Endodermal cell (in vitro differentiated cells): ENCODE measurements at regions not wholly inside any gene's neighbourhood (a gene's known extent, or its start where the extent isn't known, plus 50 kb on each side); places are given as distances from the start of the nearest gene placed in this dataset.

Experiments
- DNase-seq: peaks from one replicate; pipeline ENCODE4 v3.0.0-alpha.2; 2017
- H3K27ac ChIP-seq: 2 replicates; pipeline ENCODE4 v1.5.1; 2013; ENCODE audit warnings: mild to moderate bottlenecking, low read depth, low read length, moderate library complexity
- H3K27me3 ChIP-seq: 2 replicates; pipeline ENCODE4 v1.6.1; 2013; ENCODE audit warnings: mild to moderate bottlenecking, low read length, moderate library complexity; ENCODE audit not compliant: insufficient read depth, control insufficient read depth, poor library complexity, severe bottlenecking
- H3K36me3 ChIP-seq: 2 replicates; pipeline ENCODE4 v1.7.0; 2013; ENCODE audit warnings: mild to moderate bottlenecking, low read length, moderate library complexity; ENCODE audit not compliant: control insufficient read depth, insufficient read depth
- H3K4me1 ChIP-seq: one replicate; pipeline ENCODE4 v1.7.0; 2013; ENCODE audit warnings: low read length; ENCODE audit not compliant: control insufficient read depth, insufficient read depth
- H3K4me3 ChIP-seq: 2 replicates; pipeline ENCODE4 v1.5.1; 2013; ENCODE audit warnings: mild to moderate bottlenecking, low read length, moderate library complexity
- H3K9ac ChIP-seq: 2 replicates; pipeline ENCODE4 v1.6.1; 2013; ENCODE audit warnings: mild to moderate bottlenecking, low read length, moderate library complexity; ENCODE audit not compliant: poor library complexity, severe bottlenecking; ENCODE audit errors: extremely low read depth
- H3K9me3 ChIP-seq: 2 replicates; pipeline ENCODE4 v1.6.1; 2013; ENCODE audit warnings: mild to moderate bottlenecking, low read length, moderate library complexity; ENCODE audit not compliant: control insufficient read depth
- H3K27ac Mint-ChIP-seq: 2 replicates; pipeline ENCODE4 v1.8.0; 2020; ENCODE audit warnings: mixed read lengths
- H3K27me3 Mint-ChIP-seq: 2 replicates; pipeline ENCODE4 v1.8.0; 2021; ENCODE audit warnings: mild to moderate bottlenecking, mixed read lengths; ENCODE audit not compliant: insufficient read depth
- H3K36me3 Mint-ChIP-seq: 2 replicates; pipeline ENCODE4 v1.8.0; 2020; ENCODE audit warnings: low read depth, mixed read lengths
- H3K4me1 Mint-ChIP-seq: 2 replicates; pipeline ENCODE4 v1.8.0; 2020; ENCODE audit warnings: mixed read lengths
- H3K4me3 Mint-ChIP-seq: 2 replicates; pipeline ENCODE4 v1.8.0; 2020; ENCODE audit warnings: mild to moderate bottlenecking, moderate library complexity, mixed read lengths
- H3K9me3 Mint-ChIP-seq: 2 replicates; pipeline ENCODE4 v1.8.0; 2020; ENCODE audit warnings: mild to moderate bottlenecking, mixed read lengths
- CTCF ChIP-seq: fragments of 200-600 bp; sonication (generic); conservative IDR thresholded peaks from 2 replicates; pipeline ENCODE4 v1.5.0; 2021; ENCODE audit warnings: antibody characterized with exemption, mild to moderate bottlenecking
- WGBS, 2 experiments: methylation state at CpG; one replicate each; pipeline versions ENCODE4 v1.1.5 to v1.1.7; 2013; ENCODE audit warnings: missing lambda C conversion rate in 2 of 2, mixed read lengths in 1 of 2; ENCODE audit not compliant: insufficient coverage in 1 of 2, insufficient read length in 1 of 2; 5-methylcytosine and 5-hydroxymethylcytosine counted together

GRCh38 chr7:19317461-19317860 is 172.2 kb upstream of the FERD3L start:
- Histone ChIP-seq H3K9ac (no peak overlapping the region), H3K4me1 (no peaks in the 10 kb centered on the region), H3K27me3 (no peaks in the 10 kb centered on the region), H3K4me3 (no peak overlapping the region), H3K36me3 (no peaks in the 10 kb centered on the region), H3K9me3 (no peaks in the 10 kb centered on the region), H3K27ac (no peak overlapping the region)
- TF ChIP-seq CTCF, result no peak
- Mint-ChIP-seq H3K9me3 (no peaks in the 10 kb centered on the region), H3K4me3 (no peak overlapping the region), H3K27ac (no peak overlapping the region), H3K27me3 (no peaks in the 10 kb centered on the region), H3K36me3 (no peaks in the 10 kb centered on the region), H3K4me1 (no peaks in the 10 kb centered on the region)
- no peak for DNase-seq

- H3K9me3 ChIP-seq, result no peaks in the 10 kb centered on the region
- no peaks in the 10 kb centered on the region for H3K4me1 ChIP-seq
- Mint-ChIP-seq H3K4me3 (no peak overlapping the region), H3K4me1 (no peaks in the 10 kb centered on the region), H3K27me3 (no peaks in the 10 kb centered on the region), H3K9me3 (no peaks in the 10 kb centered on the region), H3K36me3 (no peaks in the 10 kb centered on the region), H3K27ac (no peak overlapping the region)
- peak overlapping the region; percentile 5 for H3K27ac ChIP-seq
- no peak overlapping the region for H3K9ac ChIP-seq
- no peaks in the 10 kb centered on the region for H3K36me3 ChIP-seq
- H3K27me3 ChIP-seq, result no peaks in the 10 kb centered on the region
- no peak for TF ChIP-seq CTCF
- no peak for DNase-seq
- 100% methylated on average over 1 of the region's 1 CpG; no CpG with 5 or more reads in 1 of the 2 experiments for WGBS, 2 experiments
- no peak overlapping the region for H3K4me3 ChIP-seq
These were observed 167.2 kb upstream of the FERD3L start for GRCh38 chr7:19312416-19312815.

- H3K36me3 ChIP-seq, result no peaks in the 10 kb centered on the region
- H3K4me1 Mint-ChIP-seq, result peaks cover 14% of the 10 kb centered on the region
- DNase-seq, result no peak
- no peaks in the 10 kb centered on the region for H3K36me3 Mint-ChIP-seq
- peaks cover 4% of the 10 kb centered on the region for H3K27me3 Mint-ChIP-seq
- 90% methylated on average over 4 of the region's 4 CpGs; no CpG with 5 or more reads in 1 of the 2 experiments for WGBS, 2 experiments
- no peaks in the 10 kb centered on the region for H3K27me3 ChIP-seq
- H3K4me1 ChIP-seq, result no peaks in the 10 kb centered on the region
- H3K27ac ChIP-seq, result no peak overlapping the region
- no peak for TF ChIP-seq CTCF
- H3K9me3 ChIP-seq, result no peaks in the 10 kb centered on the region
- no peaks in the 10 kb centered on the region for H3K9me3 Mint-ChIP-seq
- no peak overlapping the region for H3K4me3 ChIP-seq
- H3K4me3 Mint-ChIP-seq, result no peak overlapping the region
- H3K9ac ChIP-seq, result no peak overlapping the region
- H3K27ac Mint-ChIP-seq, result no peak overlapping the region
These were observed 162.3 kb upstream of the FERD3L start for GRCh38 chr7:19307554-19307953.
